ENCODE measurements at regions not wholly inside any gene's neighbourhood (a gene's known extent, or its start where the extent isn't known, plus 50 kb on each side); places are given as distances from the start of the nearest gene placed in this dataset.

DNA sequence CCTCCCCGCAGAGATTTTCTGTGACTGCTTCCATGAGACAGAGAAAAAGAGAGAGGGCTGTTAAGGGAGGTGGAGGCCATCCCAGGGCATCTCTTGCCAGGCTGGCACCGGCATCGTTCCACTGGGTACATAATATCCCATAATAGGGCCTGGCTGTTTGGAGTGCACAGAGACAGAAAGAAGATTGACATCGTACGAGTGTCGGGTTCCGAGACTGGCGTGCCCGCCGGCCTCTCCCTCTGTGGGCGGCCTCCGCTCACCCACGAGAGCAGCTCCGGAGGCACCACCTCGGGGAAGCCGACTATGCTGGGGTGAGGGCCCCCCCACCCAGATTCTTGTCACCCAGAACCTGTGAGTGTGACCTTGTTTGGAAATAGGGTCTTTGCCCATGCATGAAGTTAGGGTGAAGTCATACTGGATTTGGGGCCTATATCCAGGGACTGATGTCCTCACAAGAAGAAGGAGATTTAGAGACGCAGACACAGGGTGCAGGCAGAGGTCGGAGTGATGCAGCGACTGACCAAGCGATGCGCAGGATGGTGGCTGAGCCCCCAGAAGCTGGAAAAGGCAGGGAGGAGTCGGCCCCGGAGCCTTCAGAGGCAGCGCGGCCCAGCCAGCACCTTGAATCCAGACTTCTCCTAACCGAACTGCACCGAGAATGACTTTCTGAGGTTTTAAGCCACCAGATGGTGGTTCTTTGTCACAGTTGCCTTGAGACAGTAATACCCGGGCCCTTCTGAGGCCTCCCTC lies 101.8 kb upstream of the CIBAR2 start:
- TF ChIP-seq CTCF (IDR thresholded peaks at IDR 0.05; ENCODE audit: low read depth, low read length, poor library complexity, severe bottlenecking) (no peak), EZH2phosphoT487 (IDR thresholded peaks at IDR 0.05; ENCODE audit: borderline replicate concordance, low read length) (no peak)
